GM23248 (cell line): ENCODE measurements at regions not wholly inside any gene's neighbourhood (a gene's known extent, or its start where the extent isn't known, plus 50 kb on each side); places are given as distances from the start of the nearest gene placed in this dataset.

Experiments
- DNase-seq: peaks from one replicate; pipeline ENCODE4 v3.0.0-alpha.2; 2015
- H2AFZ ChIP-seq: fragments of 200-600 bp; sonication (generic); 2 replicates; pipeline ENCODE4 v1.6.1; 2016; ENCODE audit warnings: antibody characterized with exemption
- H3F3A ChIP-seq: fragments of 200-600 bp; sonication (generic); 2 replicates; pipeline ENCODE4 v1.6.1; 2016; ENCODE audit warnings: mild to moderate bottlenecking, antibody characterized with exemption, mixed run types; ENCODE audit not compliant: insufficient read depth
- H3K27ac ChIP-seq: fragments of 200-600 bp; sonication (generic); 2 replicates; pipeline ENCODE4 v1.5.1; 2016; ENCODE audit warnings: mild to moderate bottlenecking
- H3K27me3 ChIP-seq: fragments of 200-600 bp; sonication (generic); replicated peaks from 2 replicates; pipeline ENCODE4 v1.6.1; 2016; ENCODE audit warnings: mild to moderate bottlenecking; ENCODE audit not compliant: insufficient read depth
- H3K36me3 ChIP-seq: fragments of 200-600 bp; sonication (generic); 2 replicates; pipeline ENCODE4 v1.6.1; 2016; ENCODE audit warnings: low read depth, mild to moderate bottlenecking
- H3K4me1 ChIP-seq: fragments of 200-600 bp; sonication (generic); 2 replicates; pipeline ENCODE4 v1.6.1; 2016; ENCODE audit warnings: mild to moderate bottlenecking; ENCODE audit not compliant: insufficient read depth
- H3K4me2 ChIP-seq: fragments of 200-600 bp; sonication (generic); one replicate; pipeline ENCODE4 v1.6.1; 2016; ENCODE audit warnings: mild to moderate bottlenecking; ENCODE audit not compliant: unreplicated experiment
- H3K4me3 ChIP-seq: fragments of 200-600 bp; sonication (generic); 2 replicates; pipeline ENCODE4 v1.5.1; 2016; ENCODE audit warnings: mild to moderate bottlenecking
- H3K79me2 ChIP-seq: fragments of 200-600 bp; sonication (generic); 2 replicates; pipeline ENCODE4 v1.6.1; 2016; ENCODE audit warnings: mild to moderate bottlenecking; ENCODE audit not compliant: insufficient read depth
- H3K9ac ChIP-seq: fragments of 200-600 bp; sonication (generic); 2 replicates; pipeline ENCODE4 v1.6.1; 2016; ENCODE audit warnings: mild to moderate bottlenecking
- H3K9me2 ChIP-seq: fragments of 200-600 bp; sonication (generic); 2 replicates; pipeline ENCODE4 v1.6.1; 2016; ENCODE audit warnings: mixed run types, mild to moderate bottlenecking, moderate library complexity; ENCODE audit not compliant: insufficient read depth
- H3K9me3 ChIP-seq: fragments of 200-600 bp; sonication (generic); one replicate; pipeline ENCODE4 v1.6.1; 2017; ENCODE audit warnings: low read depth
- H4K20me1 ChIP-seq: fragments of 200-600 bp; sonication (generic); 2 replicates; pipeline ENCODE4 v1.6.0; 2016; ENCODE audit not compliant: insufficient read depth
- EZH2 ChIP-seq: fragments of 200-600 bp; sonication (generic); IDR thresholded peaks from 2 replicates; pipeline ENCODE4 v1.6.1; 2018; ENCODE audit warnings: antibody characterized with exemption, mild to moderate bottlenecking; ENCODE audit not compliant: insufficient read depth, poor library complexity, severe bottlenecking
- EZH2phosphoT487 ChIP-seq: fragments of 200-600 bp; sonication (generic); IDR thresholded peaks from 2 replicates; pipeline ENCODE4 v1.6.1; 2018; ENCODE audit warnings: antibody characterized with exemption, moderate library complexity, mild to moderate bottlenecking, low read depth; ENCODE audit not compliant: insufficient read depth
- WGBS, 2 experiments: methylation state at CpG; one replicate each; pipeline ENCODE4 v1.1.6; 2015 to 2017; ENCODE audit warnings: low lambda C conversion rate in 2 of 2, low coverage in 1 of 2; ENCODE audit errors: missing lambda C conversion rate in 2 of 2; 5-methylcytosine and 5-hydroxymethylcytosine counted together
- in situ Hi-C: fragments of 300-500 bp; cut with MboI; formaldehyde crosslinking; loops from 2 replicates; pipeline ENCODE4 v1.15.0; 2020

DNA sequence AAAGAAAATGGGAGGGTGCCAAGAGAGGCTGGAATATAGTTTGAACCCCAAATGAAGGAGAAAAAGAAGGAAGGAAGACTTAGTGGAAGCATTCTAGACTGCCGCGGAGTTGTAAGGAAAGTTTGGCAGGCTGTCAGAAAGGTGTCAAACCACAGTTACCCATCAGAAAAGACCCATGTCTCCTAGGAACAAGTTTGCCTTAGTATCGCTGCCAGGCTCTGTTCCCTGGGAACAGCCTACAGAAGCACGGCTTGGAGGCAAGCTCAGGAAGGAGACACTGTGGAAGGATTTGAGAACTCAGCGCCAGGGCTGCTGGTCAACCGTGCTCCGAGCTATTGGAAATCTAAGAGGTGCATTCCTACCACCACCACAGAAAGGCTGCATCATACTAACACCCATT is 197.4 kb downstream of the RRAGC start:
- in situ Hi-C loops: no loop called here
- no peaks in the 10 kb centered on the region for H3F3A ChIP-seq
- H3K4me3 ChIP-seq: no peak overlapping the region
- WGBS, 2 experiments: 27 to 44% methylated on average over 7 of the region's 7 CpGs
- no peaks in the 10 kb centered on the region for H3K4me1 ChIP-seq
- no peaks in the 10 kb centered on the region for H3K79me2 ChIP-seq
- H3K9me3 ChIP-seq: no peaks in the 10 kb centered on the region
- H2AFZ ChIP-seq: no peak overlapping the region
- no peaks in the 10 kb centered on the region for H3K27me3 ChIP-seq
- no peaks in the 10 kb centered on the region for H3K9me2 ChIP-seq
- no peaks in the 10 kb centered on the region for H4K20me1 ChIP-seq
- DNase-seq: no peak
- TF ChIP-seq EZH2: no peak
- no peak for TF ChIP-seq EZH2phosphoT487
- no peak overlapping the region for H3K4me2 ChIP-seq
- H3K9ac ChIP-seq: no peak overlapping the region
- no peak overlapping the region for H3K27ac ChIP-seq
- H3K36me3 ChIP-seq: no peaks in the 10 kb centered on the region

DNA sequence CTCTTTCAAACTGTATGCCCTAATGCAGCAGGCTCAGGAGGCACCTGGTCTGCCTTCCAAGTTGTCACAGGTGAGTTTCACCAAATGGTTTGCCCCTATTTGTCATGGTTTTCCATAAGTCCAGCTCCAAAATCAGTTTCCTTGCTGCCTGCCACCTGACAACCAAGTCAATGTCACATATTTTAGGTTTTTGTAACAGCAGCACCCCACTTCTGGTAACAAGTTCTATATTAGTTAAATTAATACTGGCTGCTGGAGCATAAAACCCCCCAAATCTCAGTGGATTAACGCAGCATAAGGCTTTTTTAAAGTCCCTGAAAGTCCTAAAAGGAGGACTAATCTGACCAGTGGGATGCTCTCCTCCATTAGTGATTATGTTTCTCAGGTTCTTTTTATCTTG is 200.7 kb downstream of the RRAGC start:
- Histone ChIP-seq H3K4me1 (no peaks in the 10 kb centered on the region), H2AFZ (no peak overlapping the region), H3K27me3 (no peaks in the 10 kb centered on the region), H3F3A (no peaks in the 10 kb centered on the region), H4K20me1 (no peaks in the 10 kb centered on the region), H3K4me2 (no peak overlapping the region), H3K9me3 (no peaks in the 10 kb centered on the region), H3K4me3 (no peak overlapping the region), H3K36me3 (no peaks in the 10 kb centered on the region), H3K27ac (no peak overlapping the region), H3K79me2 (no peaks in the 10 kb centered on the region), H3K9me2 (no peaks in the 10 kb centered on the region), H3K9ac (no peak overlapping the region)
- DNase-seq: no peak
- WGBS, 2 experiments: 0% methylated on average over 1 of the region's 1 CpG
- TF ChIP-seq EZH2phosphoT487: no peak
- TF ChIP-seq EZH2: no peak
- in situ Hi-C loops: no loop called here

DNA sequence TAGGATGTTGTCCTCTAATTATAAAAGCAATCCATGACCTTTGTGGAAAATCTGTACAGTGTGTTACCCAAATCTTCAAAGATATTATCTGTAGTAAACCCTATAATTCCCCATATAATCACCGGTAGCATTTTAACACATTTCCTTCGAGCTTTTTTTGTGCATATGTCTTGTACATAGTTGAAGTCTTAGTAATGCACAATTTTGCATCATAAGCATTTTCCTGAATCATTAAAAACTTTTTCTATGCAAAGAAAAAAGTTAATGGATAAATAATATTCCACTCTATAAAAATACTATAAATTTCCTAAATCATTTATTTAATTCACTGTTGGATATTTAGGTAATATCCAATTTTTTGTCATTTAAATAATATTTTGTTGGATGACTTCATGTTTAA is 201.7 kb downstream of the RRAGC start:
- no peak for DNase-seq
- H3K36me3 ChIP-seq: no peaks in the 10 kb centered on the region
- WGBS, 2 experiments: 30 to 36% methylated on average over 2 of the region's 2 CpGs
- no peak overlapping the region for H3K9ac ChIP-seq
- H4K20me1 ChIP-seq: no peaks in the 10 kb centered on the region
- H2AFZ ChIP-seq: no peak overlapping the region
- H3K9me2 ChIP-seq: no peaks in the 10 kb centered on the region
- no peaks in the 10 kb centered on the region for H3K4me1 ChIP-seq
- H3K27ac ChIP-seq: no peak overlapping the region
- no peaks in the 10 kb centered on the region for H3F3A ChIP-seq
- no peak overlapping the region for H3K4me3 ChIP-seq
- no peaks in the 10 kb centered on the region for H3K79me2 ChIP-seq
- no peaks in the 10 kb centered on the region for H3K9me3 ChIP-seq
- no peak for TF ChIP-seq EZH2phosphoT487
- no peak for TF ChIP-seq EZH2
- in situ Hi-C loops: no loop called here
- H3K27me3 ChIP-seq: no peaks in the 10 kb centered on the region
- H3K4me2 ChIP-seq: no peak overlapping the region

DNA sequence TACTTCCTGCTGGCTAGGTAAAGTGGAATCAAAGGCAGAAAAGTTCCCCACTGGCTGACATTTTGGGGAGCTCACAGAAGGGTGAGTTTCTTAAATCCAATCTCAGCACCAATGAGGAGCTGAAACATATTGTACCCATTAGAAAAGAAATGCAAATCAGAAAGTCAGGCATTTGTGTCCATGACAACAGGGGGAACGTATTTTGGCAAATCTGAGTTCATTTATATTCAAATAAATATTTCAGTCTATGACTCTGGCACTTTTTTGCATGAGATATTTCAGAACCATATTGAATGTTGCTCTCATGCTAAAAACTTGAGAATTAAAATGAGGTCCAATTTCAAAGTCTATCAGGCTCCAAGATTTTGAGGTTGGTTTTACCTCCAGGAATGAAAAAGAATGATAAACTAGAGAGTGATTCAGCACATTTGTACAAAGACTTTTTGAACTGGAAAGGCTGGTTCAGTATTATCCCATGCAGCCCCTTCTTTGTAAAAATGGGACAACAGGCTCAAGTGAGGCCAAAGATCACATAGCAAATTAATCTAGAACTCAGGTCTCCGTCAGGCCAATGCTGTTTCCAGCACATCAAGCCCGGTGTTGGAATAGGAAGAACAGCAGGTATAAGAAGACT is 202.2 kb downstream of the RRAGC start:
- Histone ChIP-seq H4K20me1 (no peaks in the 10 kb centered on the region), H3K27ac (no peak overlapping the region), H3F3A (no peaks in the 10 kb centered on the region), H3K4me1 (no peaks in the 10 kb centered on the region), H3K36me3 (no peaks in the 10 kb centered on the region), H2AFZ (no peak overlapping the region), H3K9me2 (no peaks in the 10 kb centered on the region), H3K79me2 (no peaks in the 10 kb centered on the region), H3K4me2 (no peak overlapping the region), H3K27me3 (no peaks in the 10 kb centered on the region), H3K4me3 (no peak overlapping the region), H3K9me3 (no peaks in the 10 kb centered on the region), H3K9ac (no peak overlapping the region)
- WGBS, 2 experiments: 3 to 11% methylated on average over 3 of the region's 3 CpGs
- TF ChIP-seq EZH2phosphoT487 (no peak), EZH2 (no peak)
- DNase-seq: no peak
- in situ Hi-C loops: no loop called here

DNA sequence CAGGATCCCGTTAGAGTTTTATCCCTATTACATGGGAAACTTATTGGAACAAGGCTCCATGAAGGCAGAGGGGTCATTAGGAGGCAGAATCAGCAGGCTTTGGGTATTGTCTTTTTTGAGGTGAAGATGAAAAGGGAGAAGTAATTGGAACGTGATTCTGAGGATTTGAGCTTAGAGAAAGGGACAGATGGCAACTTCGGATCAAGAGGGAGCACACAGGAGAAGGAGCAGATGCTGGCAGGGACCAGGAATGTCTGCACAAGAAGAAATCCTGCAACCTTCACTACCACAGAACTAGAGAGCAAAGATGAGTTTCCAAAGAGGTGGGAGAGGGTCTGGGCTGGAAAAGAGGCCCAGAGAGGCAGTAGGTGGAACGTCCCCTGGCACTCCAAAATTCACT is 202.8 kb downstream of the RRAGC start:
- Histone ChIP-seq H3K4me1 (no peaks in the 10 kb centered on the region), H3K4me3 (no peak overlapping the region), H3K36me3 (no peaks in the 10 kb centered on the region), H3K4me2 (no peak overlapping the region), H3K27me3 (no peaks in the 10 kb centered on the region), H3K9me3 (no peaks in the 10 kb centered on the region), H3K27ac (no peak overlapping the region), H2AFZ (no peak overlapping the region), H3K9me2 (no peaks in the 10 kb centered on the region), H3F3A (no peaks in the 10 kb centered on the region), H3K79me2 (no peaks in the 10 kb centered on the region), H4K20me1 (no peaks in the 10 kb centered on the region), H3K9ac (no peak overlapping the region)
- in situ Hi-C loops: no loop called here
- DNase-seq: no peak
- TF ChIP-seq EZH2phosphoT487 (no peak), EZH2 (no peak)
- WGBS, 2 experiments: 4 to 5% methylated on average over 4 of the region's 4 CpGs
